Uterus (tissue), 3 donors: ENCODE measurements at regions not wholly inside any gene's neighbourhood (a gene's known extent, or its start where the extent isn't known, plus 50 kb on each side); places are given as distances from the start of the nearest gene placed in this dataset.
"Not testable (repeated sequence)": the region's sequence is repeated elsewhere in the genome, so short reads cannot be mapped to it uniquely, and the experiment has no call there.

Experiments used
- DNase-seq, 2 donors: peaks; one replicate each; pipeline ENCODE4 v3.0.0-alpha.2; 2019 to 2020
- H3K27ac ChIP-seq, 2 donors: fragments of 200-600 bp; sonication (generic); 1 replicate in 1 of 2; 2 replicates in 1 of 2; pipeline ENCODE4 v1.5.1; 2016 to 2018
- H3K27me3 ChIP-seq, 2 donors: fragments of 200-600 bp; sonication (generic); one replicate each; pipeline ENCODE4 v1.5.1; 2018 to 2019; ENCODE audit warnings: control low read depth in 1 of 2
- H3K36me3 ChIP-seq, 2 donors: fragments of 200-600 bp; sonication (generic); one replicate each; pipeline ENCODE4 v1.5.1; 2019; ENCODE audit warnings: control low read depth in 1 of 2
- H3K4me1 ChIP-seq, 2 donors: fragments of 200-600 bp; sonication (generic); one replicate each; pipeline ENCODE4 v1.5.1; 2018 to 2019; ENCODE audit warnings: control low read depth in 1 of 2
- H3K4me3 ChIP-seq, 2 donors: fragments of 200-600 bp; sonication (generic); 1 replicate in 1 of 2; 2 replicates in 1 of 2; pipeline ENCODE4 v1.5.1; 2018 to 2019; ENCODE audit warnings: mild to moderate bottlenecking in 1 of 2
- H3K9me3 ChIP-seq, 2 donors: fragments of 200-600 bp; sonication (generic); one replicate each; pipeline ENCODE4 v1.5.1; 2019; ENCODE audit warnings: control low read depth in 1 of 2
- CTCF ChIP-seq, 4 experiments: fragments of 200-600 bp in 2 of 4; fragments of 450-650 bp in 2 of 4; sonication (generic) in 2 of 4; IDR thresholded peaks; one replicate each; pipeline ENCODE4 v1.5.1; 2016 to 2019; ENCODE audit warnings: antibody characterized with exemption in 4 of 4, mild to moderate bottlenecking in 2 of 4, moderate library complexity in 1 of 4
- POLR2A ChIP-seq, 2 donors: fragments of 450-650 bp; IDR thresholded peaks; one replicate each; pipeline ENCODE4 v1.6.1; 2016; ENCODE audit warnings: antibody characterized with exemption in 2 of 2, mild to moderate bottlenecking in 1 of 2, moderate library complexity in 1 of 2
- intact Hi-C: fragments of 100-400 bp; cut with DNase I; formaldehyde crosslinking; loops from one replicate; pipeline ENCODE4 v1.15.1; 2023; ENCODE audit warnings: low total_unique reads
- donor health status: DM: yes; HTN: yes; CAD: no.

- no peak for DNase-seq
- no peaks in the 10 kb centered on the region for H3K27me3 ChIP-seq
- no peaks in the 10 kb centered on the region for H3K36me3 ChIP-seq
- no peak overlapping the region for H3K27ac ChIP-seq
- TF ChIP-seq CTCF (IDR thresholded peaks at IDR 0.05) (no peak), POLR2A (IDR thresholded peaks at IDR 0.05) (no peak)
- no peaks in the 10 kb centered on the region for H3K9me3 ChIP-seq
- no peaks in the 10 kb centered on the region for H3K4me1 ChIP-seq
- H3K4me3 ChIP-seq, result no peak overlapping the region
- intact Hi-C loops, result no loop called here
Observed at GRCh38 chr4:23947826-23948225, 58.0 kb upstream of the PPARGC1A start.

- Histone ChIP-seq H3K36me3 (no peaks in the 10 kb centered on the region), H3K27ac (no peak overlapping the region), H3K4me3 (no peak overlapping the region), H3K27me3 (no peaks in the 10 kb centered on the region), H3K9me3 (no peaks in the 10 kb centered on the region), H3K4me1 (no peaks in the 10 kb centered on the region)
- TF ChIP-seq CTCF (IDR thresholded peaks at IDR 0.05) (no peak), POLR2A (IDR thresholded peaks at IDR 0.05) (no peak)
- intact Hi-C loops, result no loop called here
- DNase-seq, result no peak
Observed at GRCh38 chr4:23946299-23946698, 56.5 kb upstream of the PPARGC1A start.

DNA sequence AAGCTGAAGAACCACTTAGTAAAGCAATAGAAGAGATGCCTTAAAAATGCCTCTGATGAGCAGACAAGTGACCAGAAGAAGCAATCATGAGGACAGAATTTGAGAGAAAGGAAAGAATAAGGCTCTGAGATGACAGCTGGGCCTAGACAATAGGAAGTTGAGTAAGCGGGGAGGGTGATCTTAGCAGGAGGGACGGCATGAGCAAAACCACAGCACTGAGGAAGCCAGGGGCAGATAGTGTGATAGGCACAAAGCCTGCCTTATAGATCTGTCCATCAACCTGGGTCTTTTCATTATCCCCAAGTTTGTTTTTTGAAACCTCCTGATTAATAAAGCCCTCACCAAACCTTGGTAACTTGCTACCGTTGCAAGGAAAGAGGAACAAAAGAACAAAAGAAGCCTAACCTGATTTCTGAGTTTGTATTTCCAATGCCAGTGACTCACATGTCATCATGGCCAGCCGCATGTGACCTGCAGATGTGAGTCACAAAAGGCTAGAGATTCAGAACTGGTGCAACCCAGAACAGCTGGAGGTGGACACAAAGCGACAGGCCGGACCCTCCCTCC lies 55.7 kb upstream of the PPARGC1A start:
- DNase-seq, result no peak
- Histone ChIP-seq H3K9me3 (no peaks in the 10 kb centered on the region), H3K27me3 (no peaks in the 10 kb centered on the region), H3K36me3 (no peaks in the 10 kb centered on the region), H3K4me1 (no peaks in the 10 kb centered on the region), H3K27ac (no peak overlapping the region), H3K4me3 (no peak overlapping the region)
- intact Hi-C loops, result no loop called here
- TF ChIP-seq POLR2A (IDR thresholded peaks at IDR 0.05) (no peak), CTCF (IDR thresholded peaks at IDR 0.05) (no peak)

DNA sequence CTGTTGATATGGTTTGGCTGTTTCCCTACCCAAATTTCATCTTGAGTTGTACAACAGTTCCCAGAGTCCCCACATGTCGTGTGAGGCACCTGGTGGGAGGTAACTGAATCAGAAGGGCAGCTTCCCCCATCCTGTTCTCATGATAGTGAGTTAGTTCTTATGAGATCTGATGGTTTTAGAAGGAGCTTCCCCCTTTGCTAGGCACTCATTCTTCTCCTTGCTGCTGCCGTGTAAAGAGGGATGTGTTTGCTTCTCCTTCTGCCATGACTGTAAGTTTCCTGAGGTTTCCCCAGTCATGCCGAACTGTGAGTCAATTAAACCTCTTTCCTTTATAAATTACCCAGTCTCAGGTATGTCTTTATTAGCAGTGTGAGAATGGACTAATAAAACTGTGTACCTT lies 54.7 kb upstream of the PPARGC1A start:
- H3K4me1 ChIP-seq, H3K36me3 ChIP-seq, H3K27ac ChIP-seq, H3K27me3 ChIP-seq, DNase-seq, H3K4me3 ChIP-seq, H3K9me3 ChIP-seq, intact Hi-C loops: not testable (repeated sequence)

- intact Hi-C loops, result no loop called here
- TF ChIP-seq CTCF (IDR thresholded peaks at IDR 0.05) (no peak), POLR2A (IDR thresholded peaks at IDR 0.05) (no peak)
Observed at GRCh38 chr4:23943478-23943877, 53.6 kb upstream of the PPARGC1A start.

GRCh38 chr4:23942471-23942870 lies 52.6 kb upstream of the PPARGC1A start:
- H3K36me3 ChIP-seq, result no peaks in the 10 kb centered on the region
- no peaks in the 10 kb centered on the region for H3K27me3 ChIP-seq
- H3K9me3 ChIP-seq, result no peaks in the 10 kb centered on the region
- no peak overlapping the region for H3K27ac ChIP-seq
- DNase-seq, result no peak
- intact Hi-C loops, result no loop called here
- H3K4me1 ChIP-seq, result no peaks in the 10 kb centered on the region
- TF ChIP-seq CTCF (IDR thresholded peaks at IDR 0.05), result no peak
- no peak overlapping the region for H3K4me3 ChIP-seq

More at GRCh38 chr4:23943478-23943877, 53.6 kb upstream of the PPARGC1A start:
- H3K27me3 ChIP-seq, result no peaks in the 10 kb centered on the region
- H3K27ac ChIP-seq, result no peak overlapping the region
- no peaks in the 10 kb centered on the region for H3K9me3 ChIP-seq
- H3K36me3 ChIP-seq, result no peaks in the 10 kb centered on the region
- no peak for DNase-seq
- no peak overlapping the region for H3K4me3 ChIP-seq
- H3K4me1 ChIP-seq, result no peaks in the 10 kb centered on the region
